Activated CD8-positive, alpha-beta memory T cell treated with anti-CD3 and anti-CD28 coated beads, Interleukin-2, amount 50 U/mL, for 4 hours (primary cell): ENCODE measurements at regions not wholly inside any gene's neighbourhood (a gene's known extent, or its start where the extent isn't known, plus 50 kb on each side); places are given as distances from the start of the nearest gene placed in this dataset.
"Not testable (repeated sequence)": the region's sequence is repeated elsewhere in the genome, so short reads cannot be mapped to it uniquely, and the experiment has no call there.

Experiments
- DNase-seq: peaks from one replicate; pipeline ENCODE4 v3.0.0-alpha.2; 2020

- no peak for DNase-seq
These were observed 113.8 kb upstream of the ERRFI1 start for GRCh38 chr1:8139941-8140340.

DNA sequence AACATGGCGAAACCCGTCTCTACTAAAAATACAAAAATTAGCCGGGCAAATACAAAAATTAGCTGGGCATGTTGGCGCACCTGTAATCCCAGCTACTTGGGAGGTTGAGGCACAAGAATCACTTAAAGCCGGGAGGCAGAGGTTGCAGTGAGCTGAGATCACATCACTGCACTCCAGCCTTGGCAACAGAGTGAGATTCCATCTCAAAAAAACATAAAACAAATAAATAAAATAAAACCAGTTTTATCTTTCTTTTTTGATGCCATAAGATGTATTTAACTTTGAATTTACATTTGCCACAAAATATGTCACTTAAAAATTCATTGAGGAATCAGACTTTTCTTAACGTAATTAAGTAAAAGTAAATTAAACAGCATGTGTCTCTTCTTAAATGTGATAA is 113.3 kb upstream of the ERRFI1 start:
- DNase-seq = no peak

DNA sequence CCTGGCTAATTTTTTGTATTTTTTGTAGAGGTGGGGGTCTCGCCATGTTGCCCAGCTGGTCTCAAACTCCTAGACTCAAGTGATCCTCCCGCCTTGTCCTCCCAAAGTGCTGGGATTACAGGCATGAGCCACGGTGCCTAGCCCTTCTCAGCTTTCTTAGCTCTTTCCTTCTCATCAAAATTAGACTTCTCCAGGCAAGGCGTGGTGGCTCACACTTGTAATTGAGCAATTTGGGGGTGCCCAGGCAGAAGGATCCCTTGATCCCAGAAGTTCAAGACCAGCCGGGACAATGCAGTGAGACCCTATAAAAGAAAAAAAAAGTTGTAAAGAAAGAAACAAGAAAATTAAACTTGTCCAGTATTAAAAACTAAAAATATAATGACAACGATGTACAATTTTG is 112.6 kb upstream of the ERRFI1 start:
- DNase-seq = no peak

GRCh38 chr1:8137481-8138244 is 111.6 kb upstream of the ERRFI1 start:
- DNase-seq = no peak

GRCh38 chr1:8136766-8137165 is 110.7 kb upstream of the ERRFI1 start:
- DNase-seq = no peak

- no peak for DNase-seq
These were observed 109.1 kb upstream of the ERRFI1 start for GRCh38 chr1:8135250-8135649.

DNA sequence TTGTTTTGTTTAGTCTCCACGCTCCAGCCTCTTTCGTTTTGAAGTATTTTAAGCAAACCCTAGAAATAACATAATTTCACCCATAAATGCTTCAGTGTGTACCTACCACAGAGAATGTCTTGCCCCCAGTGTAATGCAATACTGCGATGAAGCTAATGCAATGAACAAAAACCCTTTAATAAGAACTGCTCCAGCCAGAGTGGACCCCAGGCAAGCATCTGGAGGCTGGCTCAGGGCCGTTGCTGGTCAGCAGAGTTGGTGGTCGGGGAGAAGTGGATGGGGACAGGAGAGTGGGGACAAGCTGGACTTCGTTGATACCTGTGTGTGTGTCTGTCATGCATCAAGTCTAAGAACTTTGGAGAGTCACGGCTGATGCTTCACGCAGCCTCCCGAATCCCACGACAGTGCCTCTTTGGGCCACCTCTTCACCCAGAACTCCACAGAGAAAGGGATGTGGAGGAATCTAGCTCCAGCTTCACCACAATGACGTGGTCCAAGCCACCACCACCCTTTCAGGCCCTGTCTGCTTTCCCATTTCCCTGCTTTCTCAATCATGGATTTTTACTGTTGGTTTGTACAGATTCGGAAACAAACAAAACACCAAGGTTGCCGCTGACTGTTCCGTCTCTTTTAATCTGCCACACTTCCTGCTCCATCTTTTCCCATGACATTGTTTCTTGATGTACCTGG is 108.6 kb upstream of the ERRFI1 start:
- no peak for DNase-seq

DNA sequence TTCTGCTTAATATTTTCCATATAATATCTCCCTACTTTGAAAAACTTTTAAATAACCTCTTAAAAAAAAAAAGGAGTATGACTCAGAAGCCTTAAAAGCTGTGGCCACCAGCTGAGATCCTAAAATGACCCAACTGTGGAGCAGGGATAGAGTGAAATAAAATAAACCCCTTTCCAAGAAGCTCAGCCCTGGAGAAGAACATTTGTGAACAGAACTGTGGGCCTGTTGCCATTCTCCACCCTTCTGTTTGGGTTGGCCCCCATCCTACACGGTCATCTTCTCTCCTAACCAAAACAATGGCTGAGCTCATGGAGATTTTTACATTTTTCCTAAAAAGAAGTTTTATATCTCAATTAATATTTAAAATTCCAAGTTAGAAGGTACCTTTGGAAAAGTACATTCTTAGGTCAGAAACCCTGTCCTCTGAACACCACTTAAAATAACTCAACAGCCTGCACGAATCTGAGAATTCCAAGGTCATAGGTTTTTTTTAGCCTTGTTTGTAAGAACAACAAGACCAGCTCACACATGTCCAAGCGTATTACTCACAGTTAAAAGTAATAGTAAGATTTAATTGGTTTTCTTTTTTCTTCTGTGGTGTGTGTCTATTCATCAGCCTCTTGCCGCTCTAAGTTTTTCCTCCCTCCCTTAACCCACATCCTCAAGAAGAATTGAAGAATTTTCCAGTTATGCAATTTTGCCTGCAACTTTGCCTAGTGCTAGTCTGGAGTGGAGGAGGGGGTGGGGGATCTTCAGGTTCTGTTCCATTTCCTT is 107.7 kb upstream of the ERRFI1 start:
- no peak for DNase-seq

- DNase-seq = no peak
These were observed 107.1 kb upstream of the ERRFI1 start for GRCh38 chr1:8133190-8133589.

GRCh38 chr1:8127171-8127641 is 101.1 kb upstream of the ERRFI1 start:
- no peak for DNase-seq

DNA sequence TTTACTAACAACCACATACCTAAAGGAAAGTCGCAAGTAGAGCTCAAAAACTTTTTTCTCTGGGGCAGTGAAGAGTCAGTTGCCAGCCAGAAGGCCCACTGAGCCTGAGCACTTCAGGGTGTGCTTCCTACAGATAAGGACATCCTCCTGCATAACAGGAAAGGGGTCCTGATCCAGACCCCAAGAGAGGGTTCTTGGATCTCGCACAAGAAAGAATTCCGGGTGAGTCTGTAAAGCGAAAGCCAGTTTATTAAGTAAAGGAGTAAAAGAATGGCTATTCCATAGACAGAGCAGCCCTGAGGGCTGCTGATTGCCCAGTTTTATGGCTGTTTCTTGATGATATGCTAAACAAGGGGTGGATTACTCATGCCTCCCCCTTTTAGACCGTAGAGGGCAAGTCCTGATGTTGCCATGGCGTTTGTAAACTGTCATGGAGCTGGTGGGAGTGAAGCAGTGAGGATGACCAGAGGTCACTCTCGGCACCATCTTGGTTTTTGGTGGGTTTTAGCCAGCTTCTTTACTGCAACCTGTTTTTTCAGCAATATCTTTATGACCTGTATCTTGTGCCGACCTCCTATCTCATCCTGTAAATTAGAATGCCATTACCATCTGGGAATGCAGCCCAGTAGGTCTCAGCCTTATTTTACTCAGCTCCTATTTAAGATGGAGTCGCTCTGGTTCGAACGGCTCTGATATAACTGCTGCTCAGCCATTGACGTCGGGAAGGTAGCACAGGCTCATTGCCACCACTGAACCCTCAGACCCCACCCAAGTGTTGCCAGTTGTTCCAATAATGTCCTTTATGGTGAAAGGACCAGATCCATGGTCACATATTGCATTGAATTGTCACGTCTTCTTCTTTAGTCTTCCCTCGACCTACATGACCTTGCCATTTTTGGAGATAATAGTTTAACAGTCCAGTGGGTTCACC is 96.6 kb upstream of the ERRFI1 start:
- no peak for DNase-seq

GRCh38 chr1:8122160-8122476 is 96.0 kb upstream of the ERRFI1 start:
- peak; percentile 26 for DNase-seq

DNA sequence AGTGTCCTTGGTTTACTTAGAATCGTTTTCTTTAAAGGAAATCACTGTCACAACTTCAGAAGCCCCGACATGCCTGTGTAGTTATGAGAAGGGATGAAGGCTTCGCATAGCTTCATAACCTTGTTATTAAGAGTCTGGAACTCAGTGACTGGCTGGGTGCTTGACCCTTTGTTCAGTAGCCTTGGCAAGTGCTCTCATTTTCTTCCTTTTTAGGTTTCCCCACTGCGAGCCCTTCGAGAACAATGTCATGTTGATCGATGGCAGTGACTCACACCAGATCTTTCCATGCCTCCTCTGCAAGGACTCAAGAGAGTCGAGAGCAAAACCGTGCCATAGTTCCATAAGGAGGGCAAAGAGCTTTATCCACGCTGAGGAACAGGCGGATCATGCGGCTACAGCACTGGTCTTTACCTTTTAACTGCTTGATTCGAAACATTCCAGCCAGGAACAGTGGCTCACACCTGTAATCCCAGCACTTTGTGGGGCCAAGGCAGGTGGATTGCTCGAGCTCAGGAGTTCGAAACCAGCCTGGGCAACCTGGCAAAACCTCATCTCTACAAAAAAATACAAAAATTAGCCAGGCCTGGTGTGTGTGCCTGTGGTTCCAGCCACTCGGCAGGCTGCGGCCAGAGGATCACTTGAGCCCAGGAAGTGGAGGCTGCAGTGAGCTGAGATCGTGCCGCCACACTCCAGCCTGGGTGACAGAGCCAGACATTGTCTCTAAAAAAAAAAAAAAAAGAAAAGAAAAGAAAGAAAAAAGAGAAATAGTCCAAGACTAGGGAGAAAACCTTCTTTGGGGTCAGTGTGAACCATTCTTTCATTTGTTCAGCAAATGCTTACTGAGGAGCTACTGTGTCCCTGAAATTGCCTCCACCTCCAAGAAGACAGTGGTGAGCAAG is 95.4 kb upstream of the ERRFI1 start:
- no peak for DNase-seq

GRCh38 chr1:8120693-8121260 is 94.7 kb upstream of the ERRFI1 start:
- DNase-seq = no peak

- not testable (repeated sequence) for DNase-seq
These were observed 92.6 kb upstream of the ERRFI1 start for GRCh38 chr1:8118736-8119135.

DNA sequence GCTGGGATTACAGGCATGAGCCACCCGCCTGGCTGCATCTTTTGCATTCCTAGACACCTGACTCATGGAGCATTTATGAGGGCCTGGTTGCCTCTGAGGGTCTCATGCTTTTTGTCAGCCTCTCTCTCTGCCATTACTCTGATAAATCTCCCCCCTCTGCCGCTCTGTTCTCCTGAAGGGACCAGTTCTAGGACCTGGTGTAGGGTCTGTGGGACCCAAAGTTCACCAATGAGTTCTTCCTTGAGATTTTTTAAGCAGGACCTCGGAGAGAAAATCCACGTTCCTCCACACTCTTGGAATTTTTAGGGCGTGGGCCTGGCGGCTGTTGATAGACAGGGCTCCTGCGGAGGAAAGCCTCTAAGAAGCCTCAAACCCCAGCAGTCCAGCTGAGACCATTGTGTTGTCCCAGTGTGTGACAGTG is 91.9 kb upstream of the ERRFI1 start:
- no peak for DNase-seq

DNA sequence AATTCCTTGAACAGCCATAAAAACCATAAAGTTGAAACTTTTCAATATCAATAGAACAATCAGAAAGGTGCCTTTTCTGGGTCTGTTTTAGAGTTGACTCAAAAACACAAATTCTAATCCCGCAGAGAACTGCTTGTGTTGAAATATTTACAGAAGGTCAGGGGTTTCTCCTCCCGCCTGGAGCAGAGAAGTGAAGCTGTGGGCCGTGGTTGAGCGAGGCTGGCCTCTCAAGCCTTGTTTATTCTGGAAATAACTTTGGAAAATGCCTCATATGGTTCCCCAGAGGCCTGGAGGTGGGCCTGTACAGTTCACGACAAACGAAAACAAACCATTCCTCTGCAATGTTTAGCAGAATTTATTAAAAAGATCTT is 90.8 kb upstream of the ERRFI1 start:
- DNase-seq = no peak

GRCh38 chr1:8115769-8116167 is 89.7 kb upstream of the ERRFI1 start:
- no peak for DNase-seq

DNA sequence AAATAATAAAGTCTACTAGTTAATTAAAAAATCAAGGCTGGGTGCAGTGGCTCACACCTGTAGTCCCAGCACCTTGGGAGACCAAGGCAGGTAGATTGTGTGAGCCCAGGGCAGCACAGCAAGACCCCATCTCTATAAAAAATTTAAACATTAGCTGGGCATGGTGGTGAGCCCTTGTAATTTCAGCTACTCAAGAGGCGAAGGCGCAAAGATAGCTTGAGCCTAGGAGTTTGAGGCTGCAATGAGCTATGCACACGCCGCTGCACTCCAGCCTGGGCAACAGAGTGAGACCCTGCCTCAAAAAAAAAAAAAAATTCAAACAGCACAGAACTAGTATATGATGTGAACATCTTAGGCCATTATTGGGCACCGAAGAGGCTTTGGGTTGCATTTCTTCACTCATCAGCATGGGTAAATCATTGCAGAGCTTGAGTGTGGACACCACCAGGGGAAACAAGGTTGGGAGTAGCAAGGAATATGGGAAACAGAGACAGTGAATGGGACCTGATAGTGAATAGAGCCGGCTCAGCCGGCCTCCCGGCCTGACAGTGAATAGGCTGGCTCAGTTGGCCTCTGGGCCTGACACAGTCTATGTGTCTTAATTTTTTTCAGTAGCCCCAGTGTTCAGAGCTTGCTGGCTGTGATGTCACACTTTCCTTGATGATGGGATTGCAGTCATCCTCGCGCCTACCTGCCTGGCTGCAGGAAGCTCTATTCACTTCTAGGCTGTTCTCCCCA is 89.1 kb upstream of the ERRFI1 start:
- no peak for DNase-seq
